Mucosa of descending colon (tissue), 3 donors: ENCODE measurements at regions not wholly inside any gene's neighbourhood (a gene's known extent, or its start where the extent isn't known, plus 50 kb on each side); places are given as distances from the start of the nearest gene placed in this dataset.
A peak's percentile ranks its signal among the peaks of the same experiment; 100 is the strongest.

Experiments used
- ATAC-seq: fragments of 200-7000 bp; cut with Tn5 transposase; one replicate; pipeline ENCODE4 v1.9.1; 2020; ENCODE audit warnings: mild to moderate bottlenecking, moderate library complexity
- DNase-seq, 3 donors: peaks; one replicate each; pipeline ENCODE4 v3.0.0-alpha.2; 2020
- H3K36me3 ChIP-seq: fragments of 200-600 bp; one replicate; pipeline ENCODE4 v1.8.0; 2021; ENCODE audit warnings: low read depth, mild to moderate bottlenecking
- H3K4me1 ChIP-seq: fragments of 200-600 bp; one replicate; pipeline ENCODE4 v1.8.0; 2021; ENCODE audit warnings: low read depth, mild to moderate bottlenecking
- H3K4me3 ChIP-seq: fragments of 200-600 bp; one replicate; pipeline ENCODE4 v1.8.0; 2021; ENCODE audit warnings: mild to moderate bottlenecking
- H3K9me3 ChIP-seq: fragments of 200-600 bp; one replicate; pipeline ENCODE4 v1.8.0; 2021; ENCODE audit warnings: mild to moderate bottlenecking
- CTCF ChIP-seq: fragments of 200-600 bp; IDR thresholded peaks from one replicate; pipeline ENCODE4 v1.8.0; 2022; ENCODE audit warnings: antibody characterized with exemption, mild to moderate bottlenecking
- intact Hi-C, 2 donors: fragments of 100-400 bp; cut with DNase I in 1 of 2; cut with micrococcal nuclease in 1 of 2; formaldehyde crosslinking; loops; one replicate each; pipeline versions ENCODE4 v1.11.0 to v1.11.1; 2022; cut with DNase I, micrococcal nuclease
- donor health status: DM: no; HTN: no; CAD: no; lungs with moderate emphysema.
- donor health status: DM: no; HTN: no; CAD: no.
- donor health status: DM: no; HTN: yes; CAD: no.

GRCh38 chr1:71157715-71158114, 76.9 kb upstream of the ZRANB2 start:
- ATAC-seq (peak; percentile 85), DNase-seq (peak in 1 of 3 donors; percentile 32)
- TF ChIP-seq CTCF, result no peak
- Histone ChIP-seq H3K4me1 (peaks cover 23% of the 10 kb centered on the region), H3K4me3 (no peak overlapping the region), H3K9me3 (no peaks in the 10 kb centered on the region), H3K36me3 (no peaks in the 10 kb centered on the region)
- intact Hi-C loops, result no loop called here

DNA sequence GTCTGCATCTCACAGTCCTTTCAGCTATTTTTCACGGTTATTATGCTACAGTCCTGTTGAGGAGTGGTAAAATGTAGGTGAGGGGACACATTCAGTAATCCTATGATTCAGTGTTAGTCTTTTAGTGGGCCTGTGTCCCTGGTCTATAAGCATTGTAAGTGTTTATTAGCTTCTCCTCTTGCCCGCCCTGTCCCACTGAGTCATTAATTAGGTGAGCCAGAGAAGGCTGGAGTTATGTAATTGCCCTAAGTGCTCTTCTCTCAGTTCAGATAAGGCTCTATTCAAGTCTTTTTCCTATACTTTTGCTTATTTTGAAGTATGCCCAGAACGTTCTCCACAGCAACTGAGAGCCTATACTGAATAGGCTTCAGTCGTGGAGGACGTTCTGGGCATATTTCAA, 76.3 kb upstream of the ZRANB2 start:
- peak in 1 of 3 donors; percentile 27 for DNase-seq
- no peak for TF ChIP-seq CTCF
- peaks cover 23% of the 10 kb centered on the region for H3K4me1 ChIP-seq
- intact Hi-C loops, result no loop called here
- no peaks in the 10 kb centered on the region for H3K36me3 ChIP-seq
- peak; percentile 83 for ATAC-seq
- no peak overlapping the region for H3K4me3 ChIP-seq
- no peaks in the 10 kb centered on the region for H3K9me3 ChIP-seq

DNA sequence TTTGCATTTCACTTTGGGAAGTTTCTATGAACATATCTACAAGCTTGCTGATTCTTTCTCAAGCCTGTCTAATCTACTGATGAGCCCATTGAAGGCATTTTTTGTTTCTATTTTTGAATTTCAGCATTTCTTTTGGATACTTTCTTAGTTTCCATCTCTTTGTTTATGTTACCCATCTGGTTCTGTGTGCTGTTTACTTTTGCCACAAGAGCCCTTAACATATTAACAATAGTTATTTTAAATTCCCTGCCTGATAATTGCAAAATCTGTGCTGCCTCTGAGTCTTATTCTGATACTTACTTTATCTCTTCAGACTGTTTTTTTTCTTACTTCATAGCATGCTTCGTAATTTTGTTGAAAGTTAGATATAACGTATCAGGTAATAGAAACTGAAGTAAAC, 75.8 kb upstream of the ZRANB2 start:
- no peaks in the 10 kb centered on the region for H3K36me3 ChIP-seq
- ATAC-seq, result no peak
- TF ChIP-seq CTCF, result no peak

GRCh38 chr1:71154429-71154828, 73.6 kb upstream of the ZRANB2 start:
- H3K4me1 ChIP-seq, result peaks cover 23% of the 10 kb centered on the region
- no peak for TF ChIP-seq CTCF
- intact Hi-C loops, result no loop called here
- H3K9me3 ChIP-seq, result no peaks in the 10 kb centered on the region
- ATAC-seq (no peak), DNase-seq (no peak)
- no peaks in the 10 kb centered on the region for H3K36me3 ChIP-seq
- no peak overlapping the region for H3K4me3 ChIP-seq

More for the DNA sequence above, 75.8 kb upstream of the ZRANB2 start:
- Histone ChIP-seq H3K9me3 (no peaks in the 10 kb centered on the region), H3K4me1 (peaks cover 23% of the 10 kb centered on the region), H3K4me3 (no peak overlapping the region)
- DNase-seq, result no peak
- intact Hi-C loops, result no loop called here

DNA sequence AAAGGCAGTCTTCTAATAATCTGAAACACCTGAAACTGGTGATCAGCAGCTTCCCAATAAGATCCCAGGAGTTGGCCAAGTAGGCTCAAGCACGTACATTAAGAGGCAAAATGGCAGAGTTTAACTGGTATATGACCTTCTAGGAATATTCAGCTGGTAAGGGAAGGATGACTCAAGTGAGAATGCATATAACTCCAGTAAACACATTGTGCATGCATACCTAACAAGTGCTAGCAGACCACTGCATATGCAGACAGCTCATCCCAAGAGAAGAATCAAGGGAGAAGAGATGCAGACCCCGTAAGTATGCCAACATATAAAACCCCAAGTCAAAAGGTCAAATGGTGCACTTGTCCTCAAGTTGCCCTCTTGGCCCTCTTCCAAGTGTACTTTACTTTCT, 73.0 kb upstream of the ZRANB2 start:
- TF ChIP-seq CTCF, result no peak
- Histone ChIP-seq H3K9me3 (no peaks in the 10 kb centered on the region), H3K36me3 (no peaks in the 10 kb centered on the region), H3K4me1 (peaks cover 23% of the 10 kb centered on the region), H3K4me3 (no peak overlapping the region)
- ATAC-seq, result no peak
- DNase-seq, result no peak
- intact Hi-C loops, result no loop called here
